HL-60 (cell line): ENCODE measurements at regions not wholly inside any gene's neighbourhood (a gene's known extent, or its start where the extent isn't known, plus 50 kb on each side); places are given as distances from the start of the nearest gene placed in this dataset.

Experiments used
- DNase-seq, 2 experiments: peaks; one replicate each; pipeline ENCODE4 v3.0.0-alpha.2; 2010 to 2020; ENCODE audit warnings: low read depth in 1 of 2, low spot score in 1 of 2
- H3K27ac ChIP-seq: fragments of 250-450 bp; sonication (Bioruptor Pico); replicated peaks from 2 replicates; pipeline ENCODE4 v1.5.1; 2020; ENCODE audit warnings: mild to moderate bottlenecking, moderate library complexity
- H3K27me3 ChIP-seq: fragments of 250-450 bp; sonication (Bioruptor Pico); 2 replicates; pipeline ENCODE4 v1.5.1; 2021; ENCODE audit warnings: mild to moderate bottlenecking, moderate library complexity; ENCODE audit not compliant: insufficient read depth, poor library complexity, severe bottlenecking
- H3K4me3 ChIP-seq: replicated peaks from 2 replicates; pipeline ENCODE4 v1.5.1; 2011; ENCODE audit warnings: mild to moderate bottlenecking, control low read depth, low read length; ENCODE audit not compliant: insufficient read depth
- CTCF ChIP-seq: IDR thresholded peaks from one replicate; pipeline ENCODE4 v1.5.1; 2011; ENCODE audit warnings: low read length, control low read depth, inconsistent platforms; ENCODE audit not compliant: insufficient read depth
- GABPA ChIP-seq: IDR thresholded peaks from 2 replicates; pipeline ENCODE4 v1.6.1; 2012; ENCODE audit warnings: low read depth
- POLR2AphosphoS5 ChIP-seq: IDR thresholded peaks from 2 replicates; pipeline ENCODE4 v1.6.1; 2012; ENCODE audit warnings: low read depth
- REST ChIP-seq: IDR thresholded peaks from 2 replicates; pipeline ENCODE4 v1.6.1; 2012; ENCODE audit warnings: low read depth; ENCODE audit not compliant: insufficient replicate concordance
- SPI1 ChIP-seq: IDR thresholded peaks from 2 replicates; pipeline ENCODE4 v1.6.1; 2012; ENCODE audit warnings: low read depth, mild to moderate bottlenecking, borderline replicate concordance

DNA sequence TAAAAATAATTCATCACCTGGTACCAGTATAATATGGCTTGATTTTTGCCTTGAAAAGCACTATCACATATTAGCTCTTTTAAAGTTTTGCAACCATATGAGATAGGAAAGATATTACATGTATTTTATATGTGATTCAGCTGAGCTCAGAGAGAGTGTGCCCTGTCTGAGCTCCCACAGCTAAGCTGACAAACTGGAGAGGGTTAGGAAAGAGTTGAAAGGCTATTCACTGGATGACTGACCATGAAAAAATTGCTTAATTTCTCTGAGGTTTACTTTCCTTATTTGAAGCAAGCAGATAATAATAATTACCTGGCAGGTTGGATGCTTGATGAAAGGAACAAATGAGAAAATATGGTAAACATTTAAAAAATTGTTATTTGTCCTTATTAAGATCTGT, 97.4 kb upstream of the CCDC80 start:
- peak in 1 of 2 experiments; percentile 44 for DNase-seq
- H3K27me3 ChIP-seq = no peaks in the 10 kb centered on the region
- H3K27ac ChIP-seq = no peak overlapping the region
- H3K4me3 ChIP-seq = no peak overlapping the region
- TF ChIP-seq POLR2AphosphoS5 (no peak), CTCF (no peak), SPI1 (no peak), GABPA (no peak), REST (no peak)

GRCh38 chr3:112736805-112737566, 96.0 kb upstream of the CCDC80 start:
- no peak overlapping the region for H3K27ac ChIP-seq
- TF ChIP-seq POLR2AphosphoS5 = no peak
- TF ChIP-seq CTCF = no peak
- TF ChIP-seq REST = no peak
- TF ChIP-seq GABPA = no peak
- no peak for TF ChIP-seq SPI1
- no peaks in the 10 kb centered on the region for H3K27me3 ChIP-seq
- H3K4me3 ChIP-seq = no peak overlapping the region
- no peak for DNase-seq

GRCh38 chr3:112736386-112736785, 95.4 kb upstream of the CCDC80 start:
- DNase-seq = no peak
- H3K4me3 ChIP-seq = no peak overlapping the region
- no peak overlapping the region for H3K27ac ChIP-seq
- no peaks in the 10 kb centered on the region for H3K27me3 ChIP-seq
- TF ChIP-seq REST (no peak), SPI1 (no peak), POLR2AphosphoS5 (no peak), GABPA (no peak), CTCF (no peak)
